Gastrocnemius medialis (tissue), 4 donors: ENCODE measurements at regions not wholly inside any gene's neighbourhood (a gene's known extent, or its start where the extent isn't known, plus 50 kb on each side); places are given as distances from the start of the nearest gene placed in this dataset.

Experiments
- ATAC-seq, 2 donors: fragments of 150-250 bp; one replicate each; pipeline ENCODE4 v1.9.1; 2016
- DNase-seq, 2 donors: peaks; one replicate each; pipeline ENCODE4 v3.0.0-alpha.2; 2019
- H3K27ac ChIP-seq, 4 donors: fragments of 200-600 bp; sonication (generic); 1 replicate in 1 of 4; 2 replicates in 3 of 4; pipeline ENCODE4 v1.5.1; 2016 to 2018; ENCODE audit warnings: mild to moderate bottlenecking in 2 of 4, moderate library complexity in 1 of 4
- H3K27me3 ChIP-seq, 3 donors: fragments of 200-600 bp; sonication (generic) in 2 of 3; 1 replicate in 1 of 3; 2 replicates in 2 of 3; pipeline versions ENCODE4 v1.5.1 to v1.6.0; 2016 to 2019; ENCODE audit warnings: mild to moderate bottlenecking in 1 of 3, moderate library complexity in 1 of 3
- H3K36me3 ChIP-seq, 2 donors: fragments of 200-600 bp; sonication (generic) in 1 of 2; one replicate each; pipeline ENCODE4 v1.5.1; 2017 to 2018
- H3K4me1 ChIP-seq, 2 donors: fragments of 200-600 bp; sonication (generic) in 1 of 2; one replicate each; pipeline ENCODE4 v1.5.1; 2016 to 2017; ENCODE audit warnings: mild to moderate bottlenecking in 2 of 2
- H3K4me3 ChIP-seq, 4 donors: fragments of 200-600 bp; sonication (generic) in 3 of 4; 1 replicate in 1 of 4; 2 replicates in 3 of 4; pipeline ENCODE4 v1.5.1; 2016 to 2019; ENCODE audit warnings: mild to moderate bottlenecking in 2 of 4
- H3K9me3 ChIP-seq, 3 donors: fragments of 200-600 bp; sonication (generic) in 2 of 3; 1 replicate in 1 of 3; 2 replicates in 2 of 3; pipeline ENCODE4 v1.5.1; 2016 to 2019
- POLR2A ChIP-seq, 2 donors: fragments of 450-650 bp; IDR thresholded peaks; one replicate each; pipeline ENCODE4 v1.6.1; 2017; ENCODE audit warnings: antibody characterized with exemption in 2 of 2, mild to moderate bottlenecking in 2 of 2, moderate library complexity in 2 of 2
- in situ Hi-C, 4 donors: fragments of 200-750 bp; cut with MboI; loops; one replicate each; pipeline versions ENCODE4 v1.15.0 to v1.8.0; 2017; ENCODE audit warnings: low sequenced_read_pairs in 4 of 4
- intact Hi-C: fragments of 100-400 bp; cut with DNase I; formaldehyde crosslinking; loops from one replicate; pipeline ENCODE4 v1.15.1; 2023; ENCODE audit warnings: low total_unique reads
- TF ChIP-seq, protein P1 (sequence below), 5 experiments: fragments of 450-650 bp in 3 of 5; fragments of 200-600 bp in 2 of 5; sonication (generic) in 2 of 5; IDR thresholded peaks in 4 of 5; conservative IDR thresholded peaks in 1 of 5; 1 replicate in 4 of 5; 2 replicates in 1 of 5; pipeline ENCODE4 v1.5.1; 2016 to 2019; ENCODE audit warnings: antibody characterized with exemption in 5 of 5, mild to moderate bottlenecking in 3 of 5, moderate library complexity in 3 of 5

DNA sequence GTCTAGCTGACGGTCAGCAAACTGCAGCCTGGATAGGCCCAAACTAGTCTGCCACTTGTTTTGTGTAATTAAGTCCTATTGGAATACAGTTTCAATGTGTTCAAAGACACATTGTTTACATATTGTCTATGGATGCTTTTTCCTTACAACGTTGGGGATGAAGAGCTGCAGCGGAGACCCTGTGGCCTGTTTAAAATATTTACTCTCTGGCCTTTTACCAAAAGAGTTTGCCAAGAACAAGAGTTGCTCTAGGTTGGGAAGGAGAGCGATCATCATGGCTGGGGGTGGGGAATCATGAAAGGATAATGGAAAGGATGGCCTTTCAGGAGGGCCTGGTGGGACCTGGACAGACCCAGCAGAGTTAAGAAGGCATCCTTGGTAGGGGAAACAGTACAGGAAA lies 274.9 kb upstream of the ZFHX3 start:
- in situ Hi-C loops, result no loop called here
- intact Hi-C loops, result no loop called here
- no peaks in the 10 kb centered on the region for H3K36me3 ChIP-seq

DNA sequence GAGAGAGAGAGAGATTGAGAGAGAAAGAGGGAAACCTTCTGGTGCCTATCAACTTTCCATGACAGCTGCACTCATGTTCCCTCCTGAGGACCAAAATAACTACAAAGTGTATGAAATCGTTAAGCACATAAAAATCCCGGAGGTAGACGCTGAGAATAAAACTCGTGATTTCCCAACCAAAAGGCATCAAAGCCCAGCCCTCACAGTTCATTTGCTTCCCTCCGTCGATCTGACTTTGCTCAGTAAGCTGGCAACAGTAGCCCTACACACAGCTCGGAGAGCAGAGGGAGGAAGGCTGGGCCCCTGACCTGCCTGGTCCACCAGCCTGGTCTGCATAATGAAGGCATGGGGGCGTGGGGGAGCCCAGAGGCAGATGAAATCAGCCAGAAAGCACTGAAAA lies 273.9 kb upstream of the ZFHX3 start:
- TF ChIP-seq, protein P1, sequence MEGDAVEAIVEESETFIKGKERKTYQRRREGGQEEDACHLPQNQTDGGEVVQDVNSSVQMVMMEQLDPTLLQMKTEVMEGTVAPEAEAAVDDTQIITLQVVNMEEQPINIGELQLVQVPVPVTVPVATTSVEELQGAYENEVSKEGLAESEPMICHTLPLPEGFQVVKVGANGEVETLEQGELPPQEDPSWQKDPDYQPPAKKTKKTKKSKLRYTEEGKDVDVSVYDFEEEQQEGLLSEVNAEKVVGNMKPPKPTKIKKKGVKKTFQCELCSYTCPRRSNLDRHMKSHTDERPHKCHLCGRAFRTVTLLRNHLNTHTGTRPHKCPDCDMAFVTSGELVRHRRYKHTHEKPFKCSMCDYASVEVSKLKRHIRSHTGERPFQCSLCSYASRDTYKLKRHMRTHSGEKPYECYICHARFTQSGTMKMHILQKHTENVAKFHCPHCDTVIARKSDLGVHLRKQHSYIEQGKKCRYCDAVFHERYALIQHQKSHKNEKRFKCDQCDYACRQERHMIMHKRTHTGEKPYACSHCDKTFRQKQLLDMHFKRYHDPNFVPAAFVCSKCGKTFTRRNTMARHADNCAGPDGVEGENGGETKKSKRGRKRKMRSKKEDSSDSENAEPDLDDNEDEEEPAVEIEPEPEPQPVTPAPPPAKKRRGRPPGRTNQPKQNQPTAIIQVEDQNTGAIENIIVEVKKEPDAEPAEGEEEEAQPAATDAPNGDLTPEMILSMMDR (IDR thresholded peaks at IDR 0.05 in 4 of 5, conservative IDR thresholded peaks at IDR 0.05 in 1 of 5), result no peak
- TF ChIP-seq POLR2A (IDR thresholded peaks at IDR 0.05), result no peak
- Histone ChIP-seq H3K36me3 (no peaks in the 10 kb centered on the region), H3K27ac (no peak overlapping the region), H3K4me1 (no peaks in the 10 kb centered on the region), H3K4me3 (no peak overlapping the region), H3K27me3 (no peaks in the 10 kb centered on the region), H3K9me3 (no peaks in the 10 kb centered on the region)
- in situ Hi-C loops, result no loop called here
- intact Hi-C loops, result no loop called here
- DNase-seq, result no peak
- ATAC-seq, result no peak

More for the DNA sequence above, 274.9 kb upstream of the ZFHX3 start:
- no peak for DNase-seq
- ATAC-seq, result no peak
- Histone ChIP-seq H3K4me1 (no peaks in the 10 kb centered on the region), H3K27ac (no peak overlapping the region), H3K27me3 (no peaks in the 10 kb centered on the region), H3K9me3 (no peaks in the 10 kb centered on the region), H3K4me3 (no peak overlapping the region)
- TF ChIP-seq, protein P1 (IDR thresholded peaks at IDR 0.05 in 4 of 5, conservative IDR thresholded peaks at IDR 0.05 in 1 of 5), result no peak
- no peak for TF ChIP-seq POLR2A (IDR thresholded peaks at IDR 0.05)

- Histone ChIP-seq H3K27me3 (no peaks in the 10 kb centered on the region), H3K9me3 (no peaks in the 10 kb centered on the region), H3K4me3 (no peak overlapping the region), H3K4me1 (no peaks in the 10 kb centered on the region), H3K27ac (no peak overlapping the region), H3K36me3 (no peaks in the 10 kb centered on the region)
- in situ Hi-C loops, result no loop called here
- TF ChIP-seq POLR2A (IDR thresholded peaks at IDR 0.05), result no peak
- TF ChIP-seq, protein P1 (IDR thresholded peaks at IDR 0.05 in 4 of 5, conservative IDR thresholded peaks at IDR 0.05 in 1 of 5), result no peak
- ATAC-seq (no peak), DNase-seq (no peak)
- intact Hi-C loops, result no loop called here
These were observed 271.8 kb upstream of the ZFHX3 start for GRCh38 chr16:73319737-73320136.

- Histone ChIP-seq H3K4me1 (no peaks in the 10 kb centered on the region), H3K4me3 (no peak overlapping the region), H3K27me3 (no peaks in the 10 kb centered on the region), H3K36me3 (no peaks in the 10 kb centered on the region), H3K27ac (no peak overlapping the region), H3K9me3 (no peaks in the 10 kb centered on the region)
- no peak for DNase-seq
- in situ Hi-C loops (no loop called here), intact Hi-C loops (no loop called here)
- TF ChIP-seq, protein P1 (IDR thresholded peaks at IDR 0.05 in 4 of 5, conservative IDR thresholded peaks at IDR 0.05 in 1 of 5), result no peak
- no peak for TF ChIP-seq POLR2A (IDR thresholded peaks at IDR 0.05)
- no peak for ATAC-seq
These were observed 271.3 kb upstream of the ZFHX3 start for GRCh38 chr16:73319261-73319660.

DNA sequence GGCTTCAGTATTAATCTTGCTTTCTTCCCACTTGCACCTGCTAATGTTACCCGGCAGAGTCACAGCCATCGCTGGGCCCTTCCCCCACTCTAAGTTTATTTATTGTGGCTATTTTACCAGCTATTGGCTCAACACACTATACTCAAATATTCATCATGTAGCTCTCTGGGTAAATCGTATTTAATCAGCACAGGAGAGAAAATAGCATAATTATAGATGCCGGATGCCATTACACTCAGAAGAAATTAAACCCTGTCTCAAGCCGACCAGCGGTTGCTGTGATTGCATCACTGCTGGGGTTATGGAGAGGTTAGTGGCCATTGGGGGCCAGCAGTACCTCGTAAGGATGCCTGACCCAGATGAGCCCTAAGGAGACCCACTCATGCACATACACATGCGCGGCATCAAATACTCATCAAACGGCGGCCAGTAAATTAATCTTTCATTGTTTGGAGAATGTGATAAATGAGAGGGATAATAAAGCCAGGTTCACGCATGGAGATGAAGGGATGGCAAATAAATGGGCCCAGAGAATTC lies 269.5 kb upstream of the ZFHX3 start:
- in situ Hi-C loops (no loop called here), intact Hi-C loops (no loop called here)
- no peak overlapping the region for H3K27ac ChIP-seq
- no peaks in the 10 kb centered on the region for H3K4me1 ChIP-seq
- TF ChIP-seq POLR2A (IDR thresholded peaks at IDR 0.05), result no peak
- TF ChIP-seq, protein P1 (IDR thresholded peaks at IDR 0.05 in 4 of 5, conservative IDR thresholded peaks at IDR 0.05 in 1 of 5), result no peak
- no peak for ATAC-seq
- H3K27me3 ChIP-seq, result no peaks in the 10 kb centered on the region
- H3K36me3 ChIP-seq, result no peaks in the 10 kb centered on the region
- H3K4me3 ChIP-seq, result no peak overlapping the region
- DNase-seq, result no peak
- no peaks in the 10 kb centered on the region for H3K9me3 ChIP-seq
